Caco-2 (cell line): ENCODE measurements at regions not wholly inside any gene's neighbourhood (a gene's known extent, or its start where the extent isn't known, plus 50 kb on each side); places are given as distances from the start of the nearest gene placed in this dataset.

ENCODE experiments used
- BruUV-seq: library from RNA; stranded (reverse); fragments of 400-500 nt; replicated peaks from 2 replicates; lab custom pipeline; 2021; lab: Mats Ljungman, UMichigan
- CTCF ChIA-PET: fragments of 300-600 bp; sonication (Branson Sonifier 250); formaldehyde crosslinking; loops from one replicate; lab custom pipeline; 2022; ENCODE audit warnings: antibody characterized with exemption; lab: Charles Lee
- POLR2A ChIA-PET: fragments of 300-600 bp; sonication (Branson Sonifier 250); formaldehyde crosslinking; loops from one replicate; lab custom pipeline; 2022; ENCODE audit warnings: antibody characterized with exemption; lab: Charles Lee
- DNase-seq, 2 experiments: peaks; one replicate each; pipeline versions ENCODE4 v3.0.0 to v3.0.0-alpha.2; 2020 to 2022
- H3K27me3 ChIP-seq: replicated peaks from 2 replicates; pipeline ENCODE4 v1.6.0; 2011; ENCODE audit warnings: low read length; ENCODE audit not compliant: control insufficient read depth, insufficient read depth
- H3K36me3 ChIP-seq: 2 replicates; pipeline ENCODE4 v1.5.1; 2011; ENCODE audit warnings: low read length; ENCODE audit not compliant: control insufficient read depth, insufficient read depth
- H3K4me1 ChIP-seq: fragments of 250-450 bp; sonication (Bioruptor Pico); 2 replicates; pipeline ENCODE4 v1.5.1; 2020; ENCODE audit warnings: mild to moderate bottlenecking
- H3K4me3 ChIP-seq: 2 replicates; pipeline ENCODE4 v1.5.1; 2011; ENCODE audit warnings: low read depth, mild to moderate bottlenecking, control low read depth, low read length
- H3K9me3 ChIP-seq: fragments of 250-450 bp; sonication (Bioruptor Pico); 2 replicates; pipeline ENCODE4 v1.5.1; 2020; ENCODE audit warnings: mild to moderate bottlenecking, moderate library complexity
- H3K27ac Mint-ChIP-seq: one replicate; pipeline ENCODE4 v1.8.0; 2022; ENCODE audit warnings: mixed read lengths; ENCODE audit not compliant: unreplicated experiment
- H3K27me3 Mint-ChIP-seq: one replicate; pipeline ENCODE4 v1.8.0; 2022; ENCODE audit warnings: mixed read lengths; ENCODE audit not compliant: insufficient read depth, unreplicated experiment
- H3K36me3 Mint-ChIP-seq: one replicate; pipeline ENCODE4 v1.8.0; 2022; ENCODE audit warnings: mild to moderate bottlenecking, mixed read lengths; ENCODE audit not compliant: insufficient read depth, unreplicated experiment
- H3K4me1 Mint-ChIP-seq: one replicate; pipeline ENCODE4 v1.8.0; 2022; ENCODE audit warnings: low read depth, mixed read lengths; ENCODE audit not compliant: unreplicated experiment
- H3K4me3 Mint-ChIP-seq: one replicate; pipeline ENCODE4 v1.8.0; 2022; ENCODE audit warnings: mild to moderate bottlenecking, moderate library complexity, mixed read lengths; ENCODE audit not compliant: unreplicated experiment
- H3K9me3 Mint-ChIP-seq: one replicate; pipeline ENCODE4 v1.8.0; 2022; ENCODE audit warnings: mixed read lengths; ENCODE audit not compliant: unreplicated experiment
- intact Hi-C: fragments of 100-400 bp; cut with micrococcal nuclease; formaldehyde crosslinking; loops from one replicate; pipeline ENCODE4 v1.10.0; 2022; ENCODE audit not compliant: unreplicated experiment
- TF ChIP-seq, protein P1 (sequence below), 2 experiments: fragments of 200-600 bp in 1 of 2; IDR thresholded peaks; 1 replicate in 1 of 2; 2 replicates in 1 of 2; pipeline versions ENCODE4 v1.5.1 to v1.8.0; 2011 to 2022; ENCODE audit warnings: antibody characterized with exemption in 1 of 2, control low read depth in 1 of 2, inconsistent platforms in 1 of 2, low read depth in 1 of 2, low read length in 1 of 2, mild to moderate bottlenecking in 1 of 2, moderate library complexity in 1 of 2; ENCODE audit not compliant: insufficient read depth in 1 of 2, severe bottlenecking in 1 of 2, unreplicated experiment in 1 of 2

- peaks cover 1% of the 10 kb centered on the region for H3K27me3 ChIP-seq
- H3K4me3 ChIP-seq = no peak overlapping the region
- ChIA-PET CTCF (no interaction called here), POLR2A (no interaction called here)
- no TSS peak for BruUV-seq
- TF ChIP-seq, protein P1, sequence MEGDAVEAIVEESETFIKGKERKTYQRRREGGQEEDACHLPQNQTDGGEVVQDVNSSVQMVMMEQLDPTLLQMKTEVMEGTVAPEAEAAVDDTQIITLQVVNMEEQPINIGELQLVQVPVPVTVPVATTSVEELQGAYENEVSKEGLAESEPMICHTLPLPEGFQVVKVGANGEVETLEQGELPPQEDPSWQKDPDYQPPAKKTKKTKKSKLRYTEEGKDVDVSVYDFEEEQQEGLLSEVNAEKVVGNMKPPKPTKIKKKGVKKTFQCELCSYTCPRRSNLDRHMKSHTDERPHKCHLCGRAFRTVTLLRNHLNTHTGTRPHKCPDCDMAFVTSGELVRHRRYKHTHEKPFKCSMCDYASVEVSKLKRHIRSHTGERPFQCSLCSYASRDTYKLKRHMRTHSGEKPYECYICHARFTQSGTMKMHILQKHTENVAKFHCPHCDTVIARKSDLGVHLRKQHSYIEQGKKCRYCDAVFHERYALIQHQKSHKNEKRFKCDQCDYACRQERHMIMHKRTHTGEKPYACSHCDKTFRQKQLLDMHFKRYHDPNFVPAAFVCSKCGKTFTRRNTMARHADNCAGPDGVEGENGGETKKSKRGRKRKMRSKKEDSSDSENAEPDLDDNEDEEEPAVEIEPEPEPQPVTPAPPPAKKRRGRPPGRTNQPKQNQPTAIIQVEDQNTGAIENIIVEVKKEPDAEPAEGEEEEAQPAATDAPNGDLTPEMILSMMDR (IDR thresholded peaks at IDR 0.05; ENCODE audit: insufficient read depth in 1 of 2, low read depth in 1 of 2, low read length in 1 of 2, severe bottlenecking in 1 of 2, unreplicated experiment in 1 of 2) = no peak
- Mint-ChIP-seq H3K36me3 (no peaks in the 10 kb centered on the region), H3K27me3 (peaks cover 28% of the 10 kb centered on the region), H3K27ac (no peak overlapping the region), H3K9me3 (no peaks in the 10 kb centered on the region), H3K4me1 (no peaks in the 10 kb centered on the region), H3K4me3 (no peak overlapping the region)
- no peaks in the 10 kb centered on the region for H3K4me1 ChIP-seq
- H3K36me3 ChIP-seq = no peaks in the 10 kb centered on the region
- intact Hi-C loops = no loop called here
- no peak for DNase-seq
- no peaks in the 10 kb centered on the region for H3K9me3 ChIP-seq
These were observed 166.2 kb upstream of the MAFB start for GRCh38 chr20:40855269-40855668.

- Histone ChIP-seq H3K9me3 (no peaks in the 10 kb centered on the region), H3K36me3 (no peaks in the 10 kb centered on the region), H3K27me3 (peaks cover 1% of the 10 kb centered on the region; the same call in 1 of the 2 replicates), H3K4me3 (no peak overlapping the region), H3K4me1 (peaks cover 8% of the 10 kb centered on the region; the same call in 1 of the 2 replicates)
- H3K27me3 Mint-ChIP-seq = peaks cover 28% of the 10 kb centered on the region
- no peak for DNase-seq
- CTCF ChIA-PET = interaction anchor here (0.7 kb wide), 1 partner anchor 107 kb away, joined by 3 read pairs; no protein-coding TSS in a partner anchor
- intact Hi-C loops = no loop called here
- BruUV-seq = no TSS peak
- H3K9me3 Mint-ChIP-seq = no peaks in the 10 kb centered on the region
- H3K36me3 Mint-ChIP-seq = no peaks in the 10 kb centered on the region
- H3K4me1 Mint-ChIP-seq = no peaks in the 10 kb centered on the region
- TF ChIP-seq, protein P1 (IDR thresholded peaks at IDR 0.05; ENCODE audit: insufficient read depth in 1 of 2, low read depth in 1 of 2, low read length in 1 of 2, severe bottlenecking in 1 of 2, unreplicated experiment in 1 of 2) = no peak
- POLR2A ChIA-PET = no interaction called here
- H3K4me3 Mint-ChIP-seq = no peak overlapping the region
- H3K27ac Mint-ChIP-seq = no peak overlapping the region
These were observed 167.6 kb upstream of the MAFB start for GRCh38 chr20:40856653-40857052.

DNA sequence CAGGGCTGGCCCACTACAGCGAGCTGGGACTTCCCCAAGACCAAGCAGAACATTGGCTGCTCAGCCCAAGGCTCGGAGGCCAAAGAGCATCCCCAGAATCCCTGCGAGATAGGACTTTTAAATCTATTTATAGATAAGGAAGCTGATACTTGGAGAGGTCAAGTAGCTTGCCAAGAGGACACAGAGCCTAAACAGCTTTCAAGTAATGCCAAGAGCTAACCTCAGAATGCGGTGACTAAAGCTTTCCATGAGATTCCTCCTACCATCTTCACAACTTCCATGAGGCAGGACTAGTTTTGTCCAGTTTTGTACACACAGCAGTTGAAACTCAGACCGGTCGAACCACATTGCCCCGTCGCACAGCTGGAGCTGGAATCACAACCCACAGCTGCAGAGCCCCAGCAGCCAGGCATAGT lies 168.1 kb upstream of the TOP1 start:
- intact Hi-C loops = no loop called here
- no TSS peak for BruUV-seq
- peaks cover 1% of the 10 kb centered on the region; the same call in 1 of the 2 replicates for H3K27me3 ChIP-seq
- no peaks in the 10 kb centered on the region for H3K4me1 Mint-ChIP-seq
- TF ChIP-seq, protein P1 (IDR thresholded peaks at IDR 0.05; ENCODE audit: insufficient read depth in 1 of 2, low read depth in 1 of 2, low read length in 1 of 2, severe bottlenecking in 1 of 2, unreplicated experiment in 1 of 2) = no peak
- peaks cover 8% of the 10 kb centered on the region; the same call in 1 of the 2 replicates for H3K4me1 ChIP-seq
- H3K27me3 Mint-ChIP-seq = peaks cover 24% of the 10 kb centered on the region
- CTCF ChIA-PET = no interaction called here
- no peaks in the 10 kb centered on the region for H3K9me3 ChIP-seq
- POLR2A ChIA-PET = no interaction called here
- H3K36me3 Mint-ChIP-seq = no peaks in the 10 kb centered on the region
- H3K9me3 Mint-ChIP-seq = no peaks in the 10 kb centered on the region
- no peak overlapping the region for H3K27ac Mint-ChIP-seq
- H3K36me3 ChIP-seq = no peaks in the 10 kb centered on the region
- no peak overlapping the region for H3K4me3 ChIP-seq
- peak in 1 of 2 experiments; percentile 46 for DNase-seq
- no peak overlapping the region for H3K4me3 Mint-ChIP-seq
